ENCODE measurements at regions not wholly inside any gene's neighbourhood (a gene's known extent, or its start where the extent isn't known, plus 50 kb on each side); places are given as distances from the start of the nearest gene placed in this dataset.

DNA sequence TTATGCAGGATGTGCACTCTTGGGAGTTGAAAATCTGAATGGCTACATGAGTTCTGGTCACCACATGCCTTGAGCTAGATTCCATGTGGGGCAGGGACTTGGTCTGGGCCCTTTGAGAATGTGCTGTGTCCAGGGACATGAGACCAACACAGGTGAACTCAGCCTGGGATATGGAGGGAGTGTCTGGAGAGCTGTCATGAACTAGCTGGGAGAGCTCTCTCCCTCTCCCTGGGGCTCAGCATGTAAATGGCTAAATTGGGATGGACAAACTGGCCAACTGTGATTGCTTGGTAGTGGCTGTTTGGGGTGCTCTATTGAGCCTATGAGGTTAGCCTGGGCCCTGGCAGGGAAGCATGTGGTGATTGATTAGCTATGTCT lies 105.1 kb upstream of the HS6ST1 start:
- DNase-seq (ENCODE audit: extremely low read depth in 1 of 4, low spot score in 3 of 4) (no peak), FAIRE-seq (no peak), ATAC-seq (no peak)
- H4K20me1 ChIP-seq (replicated peaks; ENCODE audit: control insufficient read depth, insufficient read depth, low read length) = no peaks in the 10 kb centered on the region
- H3K4me1 ChIP-seq (replicated peaks in 1 of 2; ENCODE audit: control insufficient read depth in 2 of 2, insufficient read depth in 2 of 2, low read length in 2 of 2) = no peaks in the 10 kb centered on the region
- H3K9ac ChIP-seq (ENCODE audit: insufficient read depth in 1 of 2, low read depth in 2 of 2, low read length in 2 of 2) = no peak overlapping the region
- POLR2A ChIA-PET = no interaction called here
- in situ Hi-C loops (cut with MboI) (no loop called here), intact Hi-C loops (cut with micrococcal nuclease) (no loop called here)
- no peaks in the 10 kb centered on the region for H3K36me3 ChIP-seq (ENCODE audit: control insufficient read depth, insufficient read depth, low read length)
- peaks cover 7 to 50% of the 10 kb centered on the region in 2 experiments; a peak in 4 of 5 replicates for H3K27me3 ChIP-seq (ENCODE audit: control insufficient read depth in 2 of 2, insufficient read depth in 2 of 2, low read length in 2 of 2)
- no peak overlapping the region for H2AFZ ChIP-seq (ENCODE audit: low read depth, low read length)
- H3K79me2 ChIP-seq (ENCODE audit: control insufficient read depth, insufficient read depth, low read length) = no peaks in the 10 kb centered on the region
- no peak overlapping the region for H3K4me2 ChIP-seq (ENCODE audit: insufficient read depth, low read length)
- TF ChIP-seq ZZZ3 (IDR thresholded peaks at IDR 0.05) (no peak), KLF16 (IDR thresholded peaks at IDR 0.05) (no peak), ZKSCAN3 (CRISPR knock-in tag; IDR thresholded peaks at IDR 0.05) (no peak), ADNP (tag; IDR thresholded peaks at IDR 0.05) (no peak), CBX1 (IDR thresholded peaks at IDR 0.05; ENCODE audit: low read depth) (no peak), ATF1 (CRISPR knock-in tag; IDR thresholded peaks at IDR 0.05) (no peak), ATF1 (tag; IDR thresholded peaks at IDR 0.05) (no peak)
- TF ChIP-seq, protein P1, sequence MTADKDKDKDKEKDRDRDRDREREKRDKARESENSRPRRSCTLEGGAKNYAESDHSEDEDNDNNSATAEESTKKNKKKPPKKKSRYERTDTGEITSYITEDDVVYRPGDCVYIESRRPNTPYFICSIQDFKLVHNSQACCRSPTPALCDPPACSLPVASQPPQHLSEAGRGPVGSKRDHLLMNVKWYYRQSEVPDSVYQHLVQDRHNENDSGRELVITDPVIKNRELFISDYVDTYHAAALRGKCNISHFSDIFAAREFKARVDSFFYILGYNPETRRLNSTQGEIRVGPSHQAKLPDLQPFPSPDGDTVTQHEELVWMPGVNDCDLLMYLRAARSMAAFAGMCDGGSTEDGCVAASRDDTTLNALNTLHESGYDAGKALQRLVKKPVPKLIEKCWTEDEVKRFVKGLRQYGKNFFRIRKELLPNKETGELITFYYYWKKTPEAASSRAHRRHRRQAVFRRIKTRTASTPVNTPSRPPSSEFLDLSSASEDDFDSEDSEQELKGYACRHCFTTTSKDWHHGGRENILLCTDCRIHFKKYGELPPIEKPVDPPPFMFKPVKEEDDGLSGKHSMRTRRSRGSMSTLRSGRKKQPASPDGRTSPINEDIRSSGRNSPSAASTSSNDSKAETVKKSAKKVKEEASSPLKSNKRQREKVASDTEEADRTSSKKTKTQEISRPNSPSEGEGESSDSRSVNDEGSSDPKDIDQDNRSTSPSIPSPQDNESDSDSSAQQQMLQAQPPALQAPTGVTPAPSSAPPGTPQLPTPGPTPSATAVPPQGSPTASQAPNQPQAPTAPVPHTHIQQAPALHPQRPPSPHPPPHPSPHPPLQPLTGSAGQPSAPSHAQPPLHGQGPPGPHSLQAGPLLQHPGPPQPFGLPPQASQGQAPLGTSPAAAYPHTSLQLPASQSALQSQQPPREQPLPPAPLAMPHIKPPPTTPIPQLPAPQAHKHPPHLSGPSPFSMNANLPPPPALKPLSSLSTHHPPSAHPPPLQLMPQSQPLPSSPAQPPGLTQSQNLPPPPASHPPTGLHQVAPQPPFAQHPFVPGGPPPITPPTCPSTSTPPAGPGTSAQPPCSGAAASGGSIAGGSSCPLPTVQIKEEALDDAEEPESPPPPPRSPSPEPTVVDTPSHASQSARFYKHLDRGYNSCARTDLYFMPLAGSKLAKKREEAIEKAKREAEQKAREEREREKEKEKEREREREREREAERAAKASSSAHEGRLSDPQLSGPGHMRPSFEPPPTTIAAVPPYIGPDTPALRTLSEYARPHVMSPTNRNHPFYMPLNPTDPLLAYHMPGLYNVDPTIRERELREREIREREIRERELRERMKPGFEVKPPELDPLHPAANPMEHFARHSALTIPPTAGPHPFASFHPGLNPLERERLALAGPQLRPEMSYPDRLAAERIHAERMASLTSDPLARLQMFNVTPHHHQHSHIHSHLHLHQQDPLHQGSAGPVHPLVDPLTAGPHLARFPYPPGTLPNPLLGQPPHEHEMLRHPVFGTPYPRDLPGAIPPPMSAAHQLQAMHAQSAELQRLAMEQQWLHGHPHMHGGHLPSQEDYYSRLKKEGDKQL (CRISPR knock-in tag; IDR thresholded peaks at IDR 0.05; ENCODE audit: borderline replicate concordance) = no peak
- TF ChIP-seq, protein P2, sequence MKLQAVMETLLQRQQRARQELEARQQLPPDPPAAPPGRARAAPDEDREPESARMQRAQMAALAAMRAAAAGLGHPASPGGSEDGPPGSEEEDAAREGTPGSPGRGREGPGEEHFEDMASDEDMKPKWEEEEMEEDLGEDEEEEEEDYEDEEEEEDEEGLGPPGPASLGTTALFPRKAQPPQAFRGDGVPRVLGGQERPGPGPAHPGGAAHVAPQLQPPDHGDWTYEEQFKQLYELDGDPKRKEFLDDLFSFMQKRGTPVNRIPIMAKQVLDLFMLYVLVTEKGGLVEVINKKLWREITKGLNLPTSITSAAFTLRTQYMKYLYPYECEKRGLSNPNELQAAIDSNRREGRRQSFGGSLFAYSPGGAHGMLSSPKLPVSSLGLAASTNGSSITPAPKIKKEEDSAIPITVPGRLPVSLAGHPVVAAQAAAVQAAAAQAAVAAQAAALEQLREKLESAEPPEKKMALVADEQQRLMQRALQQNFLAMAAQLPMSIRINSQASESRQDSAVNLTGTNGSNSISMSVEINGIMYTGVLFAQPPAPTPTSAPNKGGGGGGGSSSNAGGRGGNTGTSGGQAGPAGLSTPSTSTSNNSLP (IDR thresholded peaks at IDR 0.05; ENCODE audit: borderline replicate concordance, low read depth, low read length) = no peak
- CTCF ChIA-PET (ENCODE audit: low intra/inter-chr PET ratio) = no interaction called here
- no TSS peak for BruUV-seq (replicated peaks)
- no peak overlapping the region for H3K27ac ChIP-seq (ENCODE audit: extremely low read depth, low read depth, low read length)
- no peak overlapping the region for H3K4me3 ChIP-seq
- H3K9me1 ChIP-seq (ENCODE audit: control insufficient read depth, insufficient read depth, low read length) = no peaks in the 10 kb centered on the region
- H3K9me3 ChIP-seq (replicated peaks; ENCODE audit: control insufficient read depth, insufficient read depth, low read depth, low read length) = no peaks in the 10 kb centered on the region; the same call in 1 of the 2 replicates
